Mesothelial cell of epicardium (in vitro differentiated cells): ENCODE measurements at regions not wholly inside any gene's neighbourhood (a gene's known extent, or its start where the extent isn't known, plus 50 kb on each side); places are given as distances from the start of the nearest gene placed in this dataset.

Source experiments
- DNase-seq, 2 experiments: peaks; one replicate each; pipeline ENCODE4 v3.0.0; 2021; ENCODE audit warnings: low spot score in 2 of 2; ENCODE audit not compliant: unreplicated experiment in 2 of 2
- H3K27ac Mint-ChIP-seq: 2 replicates; pipeline ENCODE4 v1.8.0; 2021; ENCODE audit warnings: mixed read lengths
- H3K27me3 Mint-ChIP-seq: 2 replicates; pipeline ENCODE4 v1.8.0; 2021; ENCODE audit warnings: low read depth, mixed read lengths
- H3K36me3 Mint-ChIP-seq: 2 replicates; pipeline ENCODE4 v1.8.0; 2021; ENCODE audit warnings: mixed read lengths
- H3K4me1 Mint-ChIP-seq: 2 replicates; pipeline ENCODE4 v1.8.0; 2021; ENCODE audit warnings: mixed read lengths
- H3K4me3 Mint-ChIP-seq: 2 replicates; pipeline ENCODE4 v1.8.0; 2021; ENCODE audit warnings: mild to moderate bottlenecking, moderate library complexity, mixed read lengths
- H3K9me3 Mint-ChIP-seq: 2 replicates; pipeline ENCODE4 v1.8.0; 2021; ENCODE audit warnings: mixed read lengths
- TF ChIP-seq, protein P1 (sequence below): fragments of 200-600 bp; sonication (generic); IDR thresholded peaks from one replicate; pipeline ENCODE4 v1.5.0; 2021; ENCODE audit warnings: antibody characterized with exemption; ENCODE audit not compliant: unreplicated experiment

DNA sequence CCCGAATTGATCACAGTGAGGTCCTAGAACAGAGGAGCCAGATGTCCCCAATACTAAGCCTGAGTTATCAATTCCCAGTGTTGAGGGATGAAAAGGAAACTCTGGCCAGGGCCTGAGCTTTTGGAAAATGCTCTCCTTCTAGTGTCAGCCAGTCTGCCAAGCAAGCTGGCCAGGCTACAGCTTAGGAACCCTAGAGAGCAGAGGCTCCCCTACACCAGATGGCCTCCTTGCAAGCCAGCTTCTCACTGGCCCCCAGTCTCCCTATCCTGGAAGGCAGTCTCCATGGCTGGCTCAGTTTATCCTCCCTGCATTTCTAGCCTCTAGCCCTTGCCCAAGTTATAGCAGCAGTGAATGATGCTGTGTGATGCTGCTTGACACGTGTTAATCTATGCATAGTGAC lies 204.7 kb upstream of the WWC1 start:
- Mint-ChIP-seq H3K4me3 (no peak overlapping the region), H3K4me1 (peaks cover 40% of the 10 kb centered on the region), H3K36me3 (peaks cover 11% of the 10 kb centered on the region), H3K9me3 (peaks cover 15% of the 10 kb centered on the region), H3K27me3 (no peaks in the 10 kb centered on the region), H3K27ac (no peak overlapping the region)
- TF ChIP-seq, protein P1, sequence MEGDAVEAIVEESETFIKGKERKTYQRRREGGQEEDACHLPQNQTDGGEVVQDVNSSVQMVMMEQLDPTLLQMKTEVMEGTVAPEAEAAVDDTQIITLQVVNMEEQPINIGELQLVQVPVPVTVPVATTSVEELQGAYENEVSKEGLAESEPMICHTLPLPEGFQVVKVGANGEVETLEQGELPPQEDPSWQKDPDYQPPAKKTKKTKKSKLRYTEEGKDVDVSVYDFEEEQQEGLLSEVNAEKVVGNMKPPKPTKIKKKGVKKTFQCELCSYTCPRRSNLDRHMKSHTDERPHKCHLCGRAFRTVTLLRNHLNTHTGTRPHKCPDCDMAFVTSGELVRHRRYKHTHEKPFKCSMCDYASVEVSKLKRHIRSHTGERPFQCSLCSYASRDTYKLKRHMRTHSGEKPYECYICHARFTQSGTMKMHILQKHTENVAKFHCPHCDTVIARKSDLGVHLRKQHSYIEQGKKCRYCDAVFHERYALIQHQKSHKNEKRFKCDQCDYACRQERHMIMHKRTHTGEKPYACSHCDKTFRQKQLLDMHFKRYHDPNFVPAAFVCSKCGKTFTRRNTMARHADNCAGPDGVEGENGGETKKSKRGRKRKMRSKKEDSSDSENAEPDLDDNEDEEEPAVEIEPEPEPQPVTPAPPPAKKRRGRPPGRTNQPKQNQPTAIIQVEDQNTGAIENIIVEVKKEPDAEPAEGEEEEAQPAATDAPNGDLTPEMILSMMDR: no peak
- DNase-seq: no peak

DNA sequence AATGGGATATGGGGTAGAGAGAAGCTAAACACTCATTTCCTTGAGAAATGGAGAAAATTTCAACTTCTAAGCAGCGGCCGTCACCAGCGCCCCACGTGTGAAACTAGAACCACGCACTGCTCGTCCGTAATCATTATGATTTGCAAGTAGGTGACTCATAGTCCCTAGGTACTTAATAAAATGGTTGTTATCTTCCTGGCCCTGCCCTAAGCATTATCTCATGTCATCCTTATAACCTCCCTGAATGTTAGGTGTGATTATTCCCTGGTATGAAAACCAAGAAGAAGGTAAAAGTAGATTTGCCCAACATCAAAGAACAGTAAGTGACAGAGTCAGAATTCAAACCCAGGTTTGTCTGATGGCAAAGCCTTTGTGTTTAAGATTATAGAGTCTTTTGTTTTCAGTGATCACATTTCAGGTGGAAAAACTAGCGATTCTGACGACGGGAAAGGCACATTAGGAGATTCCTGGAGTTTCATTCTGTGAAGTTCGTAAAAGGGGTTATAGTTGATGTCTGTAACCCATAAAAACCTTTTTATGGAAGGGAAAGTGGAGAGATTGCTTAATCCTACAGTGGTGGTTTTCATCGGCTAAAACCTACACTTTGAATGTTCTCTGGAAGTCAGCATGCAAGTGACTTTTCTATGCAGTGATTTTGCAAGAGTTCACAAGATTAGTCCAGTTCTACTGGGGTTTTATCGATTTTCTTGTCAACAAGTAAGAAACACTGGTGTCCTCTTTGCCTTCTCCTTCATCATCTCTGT lies 202.9 kb upstream of the WWC1 start:
- Mint-ChIP-seq H3K4me1 (peaks cover 49% of the 10 kb centered on the region), H3K27ac (no peak overlapping the region), H3K4me3 (no peak overlapping the region), H3K9me3 (peaks cover 4% of the 10 kb centered on the region), H3K27me3 (no peaks in the 10 kb centered on the region), H3K36me3 (peaks cover 4% of the 10 kb centered on the region)
- no peak for DNase-seq
- TF ChIP-seq, protein P1: no peak

DNA sequence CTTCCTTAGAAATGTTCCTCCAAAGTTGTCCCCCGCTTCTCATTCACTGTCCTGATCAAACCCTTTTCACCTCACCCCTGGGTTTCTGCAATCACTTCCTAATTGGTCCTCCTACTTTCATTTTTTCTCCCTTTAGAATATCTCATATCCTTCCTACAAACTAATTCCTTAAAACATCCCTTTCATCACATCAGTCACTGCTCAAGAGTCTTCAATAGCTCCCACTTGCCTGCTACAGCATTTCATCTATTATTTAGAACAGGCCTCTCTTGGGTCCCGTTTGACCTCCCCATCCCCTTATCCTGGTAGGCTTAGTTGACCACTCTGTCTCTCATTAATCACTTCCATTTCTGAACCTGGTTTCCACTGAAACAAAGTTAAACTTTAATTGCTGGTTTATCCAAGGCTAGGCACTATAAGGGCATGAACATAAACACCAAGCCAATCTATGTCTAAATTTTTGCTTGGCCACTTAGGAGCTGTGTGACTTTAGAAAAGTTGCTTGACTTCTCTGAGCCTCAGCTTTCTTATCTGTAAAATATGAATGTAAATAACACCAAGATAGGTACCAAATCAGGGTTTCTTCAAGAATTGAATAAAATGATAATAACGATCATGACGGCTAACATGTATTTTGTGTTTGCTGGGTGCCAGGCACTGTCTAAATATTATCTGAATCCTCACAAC lies 202.1 kb upstream of the WWC1 start:
- H3K27me3 Mint-ChIP-seq: no peaks in the 10 kb centered on the region
- H3K36me3 Mint-ChIP-seq: no peaks in the 10 kb centered on the region
- no peak for DNase-seq
- TF ChIP-seq, protein P1: no peak
- no peak overlapping the region for H3K4me3 Mint-ChIP-seq
- no peak overlapping the region for H3K27ac Mint-ChIP-seq
- H3K4me1 Mint-ChIP-seq: peaks cover 50% of the 10 kb centered on the region
- no peaks in the 10 kb centered on the region for H3K9me3 Mint-ChIP-seq

DNA sequence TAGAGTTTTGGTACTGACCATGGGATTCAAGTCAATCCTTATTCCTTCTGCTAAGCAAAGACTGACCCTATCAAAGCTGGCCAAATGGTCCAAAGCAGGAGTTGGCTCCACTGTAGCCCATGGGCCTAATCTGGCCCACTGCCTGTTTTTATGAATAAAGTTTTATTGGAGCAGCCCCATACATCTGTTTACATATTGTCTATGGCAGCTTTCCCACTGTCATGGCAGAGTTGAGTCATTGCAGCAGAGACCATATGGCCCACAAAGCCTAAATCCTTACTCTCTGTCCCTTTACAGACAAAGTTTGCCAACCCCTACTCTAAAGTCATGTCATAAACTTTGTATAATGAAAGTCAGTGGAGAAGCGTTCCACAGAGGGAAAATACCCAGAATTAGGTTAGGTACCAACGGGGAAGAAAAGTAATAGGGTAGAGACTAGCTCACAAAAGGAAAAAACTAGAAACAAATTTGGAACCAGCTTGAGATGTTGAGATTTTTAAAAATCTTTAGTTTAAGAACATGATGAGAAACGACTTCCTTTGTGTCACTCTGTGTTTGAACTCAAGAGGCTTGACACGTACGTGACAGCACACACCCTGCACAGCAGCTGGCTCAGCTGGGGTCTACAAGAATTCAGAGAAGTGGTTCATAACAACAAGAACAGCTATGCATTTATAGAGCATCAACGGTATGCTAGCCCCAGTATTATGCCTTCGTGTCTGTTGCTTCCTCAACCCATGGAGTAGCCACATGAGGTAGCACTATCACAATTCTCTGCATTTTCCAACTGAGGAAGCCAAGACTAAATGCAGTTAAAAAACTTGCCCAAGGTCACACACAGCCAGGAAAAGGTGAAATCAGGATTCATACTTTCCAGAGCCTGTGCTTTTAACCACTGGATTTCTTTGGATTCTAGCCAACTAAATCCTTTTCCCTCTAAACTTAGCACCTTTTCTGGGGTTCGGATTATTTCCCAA lies 198.9 kb upstream of the WWC1 start:
- DNase-seq: no peak
- H3K4me1 Mint-ChIP-seq: peaks cover 22% of the 10 kb centered on the region

More for the DNA sequence above, 198.9 kb upstream of the WWC1 start:
- TF ChIP-seq, protein P1: no peak
- Mint-ChIP-seq H3K4me3 (no peak overlapping the region), H3K27ac (peak overlapping the region; percentile 77), H3K27me3 (no peaks in the 10 kb centered on the region), H3K9me3 (peaks cover 5% of the 10 kb centered on the region), H3K36me3 (peaks cover 3% of the 10 kb centered on the region)
